ENCODE measurements at regions not wholly inside any gene's neighbourhood (a gene's known extent, or its start where the extent isn't known, plus 50 kb on each side); places are given as distances from the start of the nearest gene placed in this dataset.

GRCh38 chr15:66906668-66907614 is 158.5 kb upstream of the SMAD3 start:
- no peak for DNase-seq

- DNase-seq: peak; percentile 99
These were observed 157.3 kb upstream of the SMAD3 start for GRCh38 chr15:66907826-66908743.

GRCh38 chr15:66908744-66909095 is 156.7 kb upstream of the SMAD3 start:
- peak; percentile 61 to 68 for DNase-seq

- no peak for DNase-seq
These were observed 156.0 kb upstream of the SMAD3 start for GRCh38 chr15:66909381-66909890.

GRCh38 chr15:66911131-66911700 is 154.2 kb upstream of the SMAD3 start:
- DNase-seq: no peak

- peak; percentile 69 to 72 for DNase-seq
These were observed 153.4 kb upstream of the SMAD3 start for GRCh38 chr15:66912001-66912400.

GRCh38 chr15:66912441-66912840 is 153.0 kb upstream of the SMAD3 start:
- no peak for DNase-seq

GRCh38 chr15:66917904-66918448 is 147.4 kb upstream of the SMAD3 start:
- DNase-seq: peak; percentile 19 to 25

GRCh38 chr15:66919421-66919820 is 146.0 kb upstream of the SMAD3 start:
- DNase-seq: no peak

GRCh38 chr15:66921319-66921915 is 144.0 kb upstream of the SMAD3 start:
- DNase-seq: peak; percentile 83 to 86

- DNase-seq: no peak
These were observed 142.8 kb upstream of the SMAD3 start for GRCh38 chr15:66922608-66923007.

- DNase-seq: peak; percentile 14 to 17
These were observed 141.9 kb upstream of the SMAD3 start for GRCh38 chr15:66923438-66923881.

GRCh38 chr15:66924889-66925288 is 140.5 kb upstream of the SMAD3 start:
- no peak for DNase-seq

- no peak for DNase-seq
These were observed 139.7 kb upstream of the SMAD3 start for GRCh38 chr15:66925721-66926120.

GRCh38 chr15:66927201-66928077 is 138.0 kb upstream of the SMAD3 start:
- no peak for DNase-seq

GRCh38 chr15:66928101-66928500 is 137.3 kb upstream of the SMAD3 start:
- DNase-seq: no peak

- DNase-seq: no peak
These were observed 136.6 kb upstream of the SMAD3 start for GRCh38 chr15:66928784-66929183.

GRCh38 chr15:66929843-66930402 is 135.5 kb upstream of the SMAD3 start:
- DNase-seq: no peak

GRCh38 chr15:66931768-66932633 is 133.4 kb upstream of the SMAD3 start:
- no peak for DNase-seq

- DNase-seq: no peak
These were observed 132.8 kb upstream of the SMAD3 start for GRCh38 chr15:66932634-66933024.
